ENCODE measurements at regions not wholly inside any gene's neighbourhood (a gene's known extent, or its start where the extent isn't known, plus 50 kb on each side); places are given as distances from the start of the nearest gene placed in this dataset.

GRCh38 chr16:22643886-22644285 lies 133.2 kb downstream of the NPIPB5 start:
- H3K4me3 ChIP-seq (ENCODE audit: insufficient read depth, low read length, poor library complexity, severe bottlenecking), result no peak overlapping the region
- H3K36me3 ChIP-seq (ENCODE audit: low read length), result no peaks in the 10 kb centered on the region
- no peak overlapping the region for H2AFZ ChIP-seq (ENCODE audit: low read depth, low read length, severe bottlenecking)
- no peaks in the 10 kb centered on the region for H3K27me3 ChIP-seq (ENCODE audit: low read length)
- TF ChIP-seq CTCF (IDR thresholded peaks at IDR 0.05; ENCODE audit: insufficient read depth, low read length, poor library complexity, severe bottlenecking), result no peak
- TF ChIP-seq EZH2phosphoT487 (conservative IDR thresholded peaks at IDR 0.05; ENCODE audit: low read length), result no peak
- no peaks in the 10 kb centered on the region for H3K79me2 ChIP-seq (ENCODE audit: insufficient read depth, low read length)
- H4K20me1 ChIP-seq (ENCODE audit: low read depth, low read length), result no peaks in the 10 kb centered on the region
- no peak overlapping the region for H3K4me2 ChIP-seq (ENCODE audit: low read depth, low read length, poor library complexity, severe bottlenecking)
- H3K9ac ChIP-seq (ENCODE audit: low read length), result no peak overlapping the region
- H3K9me2 ChIP-seq (replicated peaks; ENCODE audit: insufficient read depth, low read length), result no peaks in the 10 kb centered on the region
- H3K27ac ChIP-seq (ENCODE audit: low read depth, low read length), result no peak overlapping the region
- no peaks in the 10 kb centered on the region for H3F3A ChIP-seq (ENCODE audit: insufficient read depth)
- H3K9me3 ChIP-seq (ENCODE audit: insufficient read depth, low read length), result no peaks in the 10 kb centered on the region

- Histone ChIP-seq H3K79me2 (ENCODE audit: insufficient read depth, low read length) (no peaks in the 10 kb centered on the region), H3K4me3 (ENCODE audit: insufficient read depth, low read length, poor library complexity, severe bottlenecking) (no peak overlapping the region), H3K9me3 (ENCODE audit: insufficient read depth, low read length) (no peaks in the 10 kb centered on the region), H3K9ac (ENCODE audit: low read length) (no peak overlapping the region), H3K27ac (ENCODE audit: low read depth, low read length) (no peak overlapping the region), H2AFZ (ENCODE audit: low read depth, low read length, severe bottlenecking) (no peak overlapping the region), H3K9me2 (replicated peaks; ENCODE audit: insufficient read depth, low read length) (no peaks in the 10 kb centered on the region), H3F3A (ENCODE audit: insufficient read depth) (no peaks in the 10 kb centered on the region), H3K27me3 (ENCODE audit: low read length) (no peaks in the 10 kb centered on the region), H4K20me1 (ENCODE audit: low read depth, low read length) (no peaks in the 10 kb centered on the region), H3K36me3 (ENCODE audit: low read length) (no peaks in the 10 kb centered on the region), H3K4me2 (ENCODE audit: low read depth, low read length, poor library complexity, severe bottlenecking) (no peak overlapping the region)
- no peak for TF ChIP-seq EZH2phosphoT487 (conservative IDR thresholded peaks at IDR 0.05; ENCODE audit: low read length)
- TF ChIP-seq CTCF (IDR thresholded peaks at IDR 0.05; ENCODE audit: insufficient read depth, low read length, poor library complexity, severe bottlenecking), result no peak
These were observed 135.2 kb downstream of the NPIPB5 start for GRCh38 chr16:22645868-22646267.

GRCh38 chr16:22646948-22647556 lies 136.4 kb downstream of the NPIPB5 start:
- no peak overlapping the region for H3K27ac ChIP-seq (ENCODE audit: low read depth, low read length)
- H4K20me1 ChIP-seq (ENCODE audit: low read depth, low read length), result no peaks in the 10 kb centered on the region
- no peaks in the 10 kb centered on the region for H3K27me3 ChIP-seq (ENCODE audit: low read length)
- no peak for TF ChIP-seq CTCF (IDR thresholded peaks at IDR 0.05; ENCODE audit: insufficient read depth, low read length, poor library complexity, severe bottlenecking)
- no peak for TF ChIP-seq EZH2phosphoT487 (conservative IDR thresholded peaks at IDR 0.05; ENCODE audit: low read length)
- no peak overlapping the region for H2AFZ ChIP-seq (ENCODE audit: low read depth, low read length, severe bottlenecking)
- no peaks in the 10 kb centered on the region for H3K36me3 ChIP-seq (ENCODE audit: low read length)
- H3K9me3 ChIP-seq (ENCODE audit: insufficient read depth, low read length), result no peaks in the 10 kb centered on the region
- H3K9me2 ChIP-seq (replicated peaks; ENCODE audit: insufficient read depth, low read length), result no peaks in the 10 kb centered on the region
- no peak overlapping the region for H3K4me2 ChIP-seq (ENCODE audit: low read depth, low read length, poor library complexity, severe bottlenecking)
- H3K9ac ChIP-seq (ENCODE audit: low read length), result no peak overlapping the region
- H3F3A ChIP-seq (ENCODE audit: insufficient read depth), result no peaks in the 10 kb centered on the region
- H3K4me3 ChIP-seq (ENCODE audit: insufficient read depth, low read length, poor library complexity, severe bottlenecking), result no peak overlapping the region
- H3K79me2 ChIP-seq (ENCODE audit: insufficient read depth, low read length), result no peaks in the 10 kb centered on the region
